ENCODE measurements at regions not wholly inside any gene's neighbourhood (a gene's known extent, or its start where the extent isn't known, plus 50 kb on each side); places are given as distances from the start of the nearest gene placed in this dataset.
A peak's percentile ranks its signal among the peaks of the same experiment; 100 is the strongest.

GRCh38 chr4:18850867-18851266, 829.3 kb upstream of the LCORL start:
- DNase-seq (ENCODE audit: low read depth), result no peak
- no peak for TF ChIP-seq CTCF (conservative IDR thresholded peaks at IDR 0.05; ENCODE audit: low read depth, low read length)
- H3K4me3 ChIP-seq (ENCODE audit: low read depth, low read length), result no peak overlapping the region

DNA sequence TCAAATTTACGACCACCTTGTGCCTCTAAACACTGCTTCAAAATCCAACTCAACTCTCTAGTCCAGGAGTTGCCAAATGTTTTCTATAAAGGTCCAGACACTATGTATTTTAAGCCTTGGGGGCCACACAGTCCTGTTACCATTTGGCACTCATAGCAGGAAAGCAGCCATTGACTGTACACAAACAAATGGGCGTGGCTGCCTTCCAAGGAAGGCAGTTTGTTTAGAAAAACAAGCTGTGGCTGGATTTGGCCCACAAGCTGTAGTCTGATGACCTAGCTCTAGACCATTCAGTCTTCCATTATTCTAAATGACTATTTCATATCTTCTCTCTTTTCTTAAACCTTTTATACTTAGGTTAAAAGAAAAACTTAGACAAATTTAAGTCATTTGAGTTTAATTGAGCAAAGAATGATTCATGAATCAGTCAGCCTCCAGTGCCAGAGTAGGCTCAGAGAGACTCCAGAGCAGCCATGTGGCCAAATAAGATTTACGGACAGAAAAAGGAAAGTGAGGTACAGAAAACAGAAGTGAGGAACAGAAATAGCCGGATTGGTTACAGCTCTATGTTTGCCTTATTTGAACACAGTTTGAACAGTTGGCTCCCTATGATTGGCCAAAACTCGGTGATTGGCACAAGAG, 825.8 kb upstream of the LCORL start:
- H3K4me3 ChIP-seq (ENCODE audit: low read depth, low read length), result no peak overlapping the region
- no peak for TF ChIP-seq CTCF (conservative IDR thresholded peaks at IDR 0.05; ENCODE audit: low read depth, low read length)
- DNase-seq (ENCODE audit: low read depth), result no peak

DNA sequence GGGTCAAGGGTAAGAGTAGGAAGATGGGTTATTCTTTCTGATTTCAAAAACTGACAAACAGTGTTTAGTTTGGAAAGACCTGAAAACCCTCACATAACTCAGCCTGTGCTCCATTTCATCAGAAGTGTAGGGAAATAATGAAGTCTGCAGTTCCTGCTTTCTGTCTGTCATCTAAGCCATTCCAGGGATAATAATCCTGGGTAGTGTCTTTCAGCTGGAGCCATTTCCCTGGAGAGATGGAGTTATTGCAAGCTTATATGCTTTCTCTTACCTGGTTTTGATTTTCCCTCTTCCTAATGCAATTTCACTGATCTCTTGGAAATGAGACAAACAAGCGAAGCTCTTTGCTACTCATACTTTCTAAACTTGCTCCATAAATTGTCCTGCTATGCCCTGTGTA, 824.8 kb upstream of the LCORL start:
- H3K4me3 ChIP-seq (ENCODE audit: low read depth, low read length), result no peak overlapping the region
- no peak for DNase-seq (ENCODE audit: low read depth)
- no peak for TF ChIP-seq CTCF (conservative IDR thresholded peaks at IDR 0.05; ENCODE audit: low read depth, low read length)

DNA sequence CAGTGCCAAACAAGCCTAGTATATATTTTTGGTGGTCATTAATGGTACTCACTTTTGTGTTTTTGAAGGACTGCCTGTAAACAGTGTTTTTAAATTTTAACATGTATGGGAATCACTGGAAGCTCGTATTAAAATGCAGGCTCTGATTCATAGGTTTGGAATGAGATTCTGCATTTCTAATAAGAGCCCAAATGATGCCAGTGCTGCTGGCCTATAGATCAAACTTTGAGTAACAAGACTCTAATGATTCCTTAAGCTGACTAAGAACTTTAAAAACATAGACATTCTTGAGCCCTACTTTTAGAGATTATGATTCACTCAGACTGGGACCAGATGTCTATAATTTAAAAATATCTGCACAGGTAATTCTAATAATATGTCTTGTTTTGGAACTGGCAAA, 823.2 kb upstream of the LCORL start:
- H3K4me3 ChIP-seq (ENCODE audit: low read depth, low read length), result no peak overlapping the region
- TF ChIP-seq CTCF (conservative IDR thresholded peaks at IDR 0.05; ENCODE audit: low read depth, low read length), result no peak
- peak; percentile 24 for DNase-seq (ENCODE audit: low read depth)

- H3K4me3 ChIP-seq (ENCODE audit: low read depth, low read length), result no peak overlapping the region
- TF ChIP-seq CTCF (conservative IDR thresholded peaks at IDR 0.05; ENCODE audit: low read depth, low read length), result no peak
- DNase-seq (ENCODE audit: low read depth), result no peak
Measured at GRCh38 chr4:18842431-18842830, 820.9 kb upstream of the LCORL start.

DNA sequence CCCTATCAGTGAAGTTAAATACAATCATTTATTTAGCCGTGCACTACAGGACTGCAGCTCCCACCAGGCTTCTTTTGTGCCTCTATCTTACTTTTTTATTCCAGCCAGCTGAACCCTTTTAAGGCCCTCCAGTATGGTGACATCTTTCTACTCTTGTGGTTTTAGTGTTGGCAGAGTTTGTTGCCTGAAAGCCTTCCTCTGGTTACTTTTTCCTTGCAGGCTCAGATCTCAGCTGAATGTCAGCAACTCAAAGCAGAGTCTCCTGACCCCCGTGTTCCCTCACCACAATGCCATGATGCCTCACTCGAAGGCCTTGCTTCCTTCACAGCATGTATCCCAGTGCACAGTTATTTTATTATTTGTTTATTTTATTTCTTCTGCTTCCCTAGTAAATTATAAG, 818.9 kb upstream of the LCORL start:
- peak; percentile 40 for DNase-seq (ENCODE audit: low read depth)
- no peak overlapping the region for H3K4me3 ChIP-seq (ENCODE audit: low read depth, low read length)
- no peak for TF ChIP-seq CTCF (conservative IDR thresholded peaks at IDR 0.05; ENCODE audit: low read depth, low read length)

DNA sequence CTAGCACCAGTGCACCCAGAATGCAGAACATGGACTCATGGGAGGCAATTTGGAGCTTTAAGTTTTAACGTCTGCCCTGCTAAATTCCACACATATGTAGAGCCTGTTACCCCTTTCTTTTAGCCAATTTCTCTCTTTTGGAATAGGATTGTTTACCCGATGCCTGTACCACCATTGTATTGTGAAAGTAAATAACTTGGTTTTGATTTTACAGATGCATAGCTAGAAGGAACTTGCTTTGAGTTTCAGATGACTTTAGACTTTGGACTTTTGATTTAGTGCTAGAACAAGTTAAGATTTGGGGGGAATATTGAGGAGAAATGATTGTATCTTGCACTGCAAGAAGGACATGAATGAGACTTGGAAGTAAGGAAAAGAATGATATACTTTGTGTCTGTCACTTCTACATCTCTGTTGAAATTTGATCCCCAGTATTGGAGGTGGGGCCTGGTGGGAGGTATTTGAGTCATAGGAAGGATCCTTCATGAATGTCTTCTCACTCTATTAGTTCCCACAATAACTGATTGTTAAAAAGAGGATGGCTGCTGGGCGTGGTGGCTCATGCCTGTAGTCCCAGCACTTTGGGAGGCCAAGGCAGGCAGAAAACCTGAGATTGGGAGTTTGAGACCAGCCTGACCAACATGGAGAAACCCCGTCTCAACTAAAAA, 794.8 kb upstream of the LCORL start:
- H3K4me3 ChIP-seq (ENCODE audit: low read depth, low read length), result no peak overlapping the region
- no peak for DNase-seq (ENCODE audit: low read depth)
- no peak for TF ChIP-seq CTCF (conservative IDR thresholded peaks at IDR 0.05; ENCODE audit: low read depth, low read length)

Data from choroid plexus epithelial cell (primary cell).